Ovary (tissue), 7 donors: ENCODE measurements at regions not wholly inside any gene's neighbourhood (a gene's known extent, or its start where the extent isn't known, plus 50 kb on each side); places are given as distances from the start of the nearest gene placed in this dataset.

ENCODE experiments used
- DNase-seq, 5 donors: peaks; one replicate each; pipeline ENCODE4 v3.0.0-alpha.2; 2019 to 2020
- H3K27ac ChIP-seq, 2 donors: fragments of 200-600 bp; one replicate each; pipeline versions ENCODE4 v1.5.1 to v1.8.0; 2019 to 2022
- H3K27me3 ChIP-seq: fragments of 200-600 bp; one replicate; pipeline ENCODE4 v1.8.0; 2022
- H3K36me3 ChIP-seq: fragments of 200-600 bp; sonication (generic); one replicate; pipeline ENCODE4 v1.5.1; 2019
- H3K4me1 ChIP-seq: one replicate; pipeline ENCODE4 v1.8.1; 2013; ENCODE audit warnings: mild to moderate bottlenecking, moderate library complexity; ENCODE audit not compliant: insufficient read depth
- H3K4me3 ChIP-seq: fragments of 200-600 bp; sonication (generic); one replicate; pipeline ENCODE4 v1.5.1; 2017
- H3K9me3 ChIP-seq, 2 donors: fragments of 200-600 bp in 1 of 2; sonication (generic) in 1 of 2; one replicate each; pipeline versions ENCODE4 v1.5.1 to v1.8.1; 2013 to 2019; ENCODE audit warnings: mild to moderate bottlenecking in 1 of 2, moderate library complexity in 1 of 2
- CTCF ChIP-seq, 3 donors: fragments of 450-650 bp in 2 of 3; fragments of 200-600 bp in 1 of 3; IDR thresholded peaks; one replicate each; pipeline versions ENCODE4 v1.5.1 to v1.8.0; 2016 to 2022; ENCODE audit warnings: antibody characterized with exemption in 3 of 3, mild to moderate bottlenecking in 1 of 3
- EP300 ChIP-seq: sonication (generic); formaldehyde crosslinking; IDR thresholded peaks from one replicate; pipeline ENCODE4 v1.6.1; 2017; ENCODE audit warnings: antibody characterized with exemption
- POLR2A ChIP-seq: fragments of 450-650 bp; IDR thresholded peaks from one replicate; pipeline ENCODE4 v1.6.1; 2017; ENCODE audit warnings: antibody characterized with exemption, mild to moderate bottlenecking, moderate library complexity
- WGBS, 3 donors: extraction: QIAGEN DNeasy Blood & Tissue Kit in 1 of 3; methylation state at CpG; one replicate each; pipeline versions ENCODE4 v1.1.5 to v1.1.7; 2013 to 2017; 5-methylcytosine and 5-hydroxymethylcytosine counted together
- intact Hi-C, 4 donors: fragments of 100-400 bp; cut with DNase I; formaldehyde crosslinking; loops; one replicate each; pipeline versions ENCODE4 v1.11.0 to v1.15.1; 2022 to 2023
- donor health status: DM: no; HTN: no; CAD: no; lungs with moderate emphysema.
- donor health status: DM: no; HTN: no; CAD: no.
- donor health status: Bipolar disorder and iron deficiency.
- donor health status: DM: no; HTN: no; CAD: no.
- donor health status: DM: yes; HTN: yes; CAD: no.

- no peaks in the 10 kb centered on the region for H3K36me3 ChIP-seq
- TF ChIP-seq CTCF (IDR thresholded peaks at IDR 0.05), result no peak
- TF ChIP-seq POLR2A, result no peak
- no peak for TF ChIP-seq EP300
- 88 to 92% (median 90%) methylated on average over 6 of the region's 6 CpGs for WGBS, 3 donors
- H3K9me3 ChIP-seq, result no peaks in the 10 kb centered on the region
- H3K4me1 ChIP-seq, result peaks cover 7% of the 10 kb centered on the region
- DNase-seq, result no peak
- H3K4me3 ChIP-seq, result peak overlapping the region; percentile 22
- intact Hi-C loops, result loop anchor here in 1 of 4 donors (10.0 kb wide), 1 partner anchor 181 kb away; no protein-coding TSS in a partner anchor
- no peaks in the 10 kb centered on the region for H3K27me3 ChIP-seq
- H3K27ac ChIP-seq, result peak overlapping the region; percentile 6 to 90
Observed at GRCh38 chr3:72153477-72154314, 368.7 kb upstream of the PROK2 start.

GRCh38 chr3:72152551-72153476 is 367.9 kb upstream of the PROK2 start:
- TF ChIP-seq CTCF (IDR thresholded peaks at IDR 0.05), result no peak
- TF ChIP-seq POLR2A, result no peak
- TF ChIP-seq EP300, result no peak
- Histone ChIP-seq H3K4me3 (peak overlapping the region; percentile 22), H3K9me3 (no peaks in the 10 kb centered on the region), H3K27me3 (no peaks in the 10 kb centered on the region), H3K36me3 (no peaks in the 10 kb centered on the region), H3K4me1 (peaks cover 7% of the 10 kb centered on the region), H3K27ac (peak overlapping the region; percentile 59 to 90)
- 4 to 6% (median 5%) methylated on average over 21 of the region's 21 CpGs for WGBS, 3 donors
- DNase-seq, result peak; percentile 79 to 90 (median 84)
- intact Hi-C loops, result loop anchor here in 1 of 4 donors (10.0 kb wide), 1 partner anchor 182 kb away; no protein-coding TSS in a partner anchor

- H3K27ac ChIP-seq, result no peak overlapping the region
Observed at GRCh38 chr3:72151465-72152238, 366.7 kb upstream of the PROK2 start.

More at GRCh38 chr3:72151465-72152238, 366.7 kb upstream of the PROK2 start:
- Histone ChIP-seq H3K36me3 (no peaks in the 10 kb centered on the region), H3K4me1 (peaks cover 7% of the 10 kb centered on the region), H3K27me3 (no peaks in the 10 kb centered on the region), H3K4me3 (no peak overlapping the region), H3K9me3 (no peaks in the 10 kb centered on the region)
- DNase-seq, result no peak
- intact Hi-C loops, result loop anchor here in 1 of 4 donors (10.0 kb wide), 1 partner anchor 183 kb away; no protein-coding TSS in a partner anchor
- 92 to 95% (median 94%) methylated on average over 9 of the region's 9 CpGs for WGBS, 3 donors
- TF ChIP-seq POLR2A, result no peak
- TF ChIP-seq EP300, result no peak
- no peak for TF ChIP-seq CTCF (IDR thresholded peaks at IDR 0.05)
